Transverse colon (tissue), 4 donors: ENCODE measurements at regions not wholly inside any gene's neighbourhood (a gene's known extent, or its start where the extent isn't known, plus 50 kb on each side); places are given as distances from the start of the nearest gene placed in this dataset.

ENCODE experiments used
- DNase-seq: peaks from one replicate; pipeline ENCODE4 v3.0.0-alpha.2; 2019
- H3K27ac ChIP-seq, 4 donors: fragments of 200-600 bp; sonication (generic); 2 replicates each; pipeline ENCODE4 v1.5.1; 2016 to 2018; ENCODE audit warnings: inconsistent platforms in 4 of 4
- H3K27me3 ChIP-seq: fragments of 200-600 bp; sonication (generic); 2 replicates; pipeline ENCODE4 v1.5.1; 2017; ENCODE audit warnings: inconsistent platforms
- H3K36me3 ChIP-seq, 4 donors: fragments of 200-600 bp; sonication (generic); 2 replicates each; pipeline ENCODE4 v1.5.1; 2017 to 2019; ENCODE audit warnings: inconsistent platforms in 4 of 4
- H3K4me1 ChIP-seq, 4 donors: fragments of 200-600 bp; sonication (generic); 2 replicates each; pipeline ENCODE4 v1.5.1; 2017 to 2020; ENCODE audit warnings: inconsistent platforms in 4 of 4
- H3K4me3 ChIP-seq, 4 donors: fragments of 200-600 bp; sonication (generic); 1 replicate in 1 of 4; 2 replicates in 3 of 4; pipeline versions ENCODE4 v1.5.1 to v1.6.1; 2017 to 2019; ENCODE audit warnings: inconsistent platforms in 4 of 4
- H3K9me3 ChIP-seq, 2 donors: fragments of 200-600 bp; sonication (generic); 2 replicates each; pipeline ENCODE4 v1.5.1; 2017 to 2019; ENCODE audit warnings: inconsistent platforms in 2 of 2
- EP300 ChIP-seq: sonication (generic); formaldehyde crosslinking; IDR thresholded peaks from one replicate; pipeline ENCODE4 v1.6.1; 2017; ENCODE audit warnings: antibody characterized with exemption, low read depth
- POLR2A ChIP-seq: fragments of 450-650 bp; IDR thresholded peaks from one replicate; pipeline ENCODE4 v1.6.1; 2016; ENCODE audit warnings: antibody characterized with exemption, mild to moderate bottlenecking, moderate library complexity
- POLR2AphosphoS5 ChIP-seq, 3 donors: sonication (generic); formaldehyde crosslinking; IDR thresholded peaks; one replicate each; pipeline ENCODE4 v1.6.1; 2016; ENCODE audit warnings: antibody characterized with exemption in 3 of 3
- WGBS, 2 donors: methylation state at CpG; one replicate each; pipeline ENCODE4 v1.1.5; 2018; ENCODE audit warnings: low coverage in 1 of 2; 5-methylcytosine and 5-hydroxymethylcytosine counted together
- in situ Hi-C, 4 donors: fragments of 200-750 bp; cut with MboI; loops; one replicate each; pipeline versions ENCODE4 v1.15.0 to v1.15.1; 2017; ENCODE audit warnings: low sequenced_read_pairs in 3 of 4, low pct_ligation_motif_present in 1 of 4, low pct_unique_long_range_greater_than_20kb in 1 of 4
- intact Hi-C: fragments of 100-400 bp; cut with DNase I; formaldehyde crosslinking; loops from one replicate; pipeline ENCODE4 v1.15.1; 2023; ENCODE audit warnings: low total_unique reads
- TF ChIP-seq, protein P1 (sequence below), 5 experiments: fragments of 200-600 bp in 3 of 5; fragments of 450-650 bp in 2 of 5; sonication (generic) in 3 of 5; IDR thresholded peaks; 1 replicate in 2 of 5; 2 replicates in 3 of 5; pipeline ENCODE4 v1.5.1; 2016 to 2017; ENCODE audit warnings: antibody characterized with exemption in 5 of 5, inconsistent platforms in 3 of 5, mild to moderate bottlenecking in 2 of 5, moderate library complexity in 1 of 5

- Histone ChIP-seq H3K27ac (no peak overlapping the region), H3K9me3 (no peaks in the 10 kb centered on the region), H3K4me3 (no peak overlapping the region), H3K4me1 (no peaks in the 10 kb centered on the region), H3K27me3 (no peaks in the 10 kb centered on the region), H3K36me3 (no peaks in the 10 kb centered on the region)
- intact Hi-C loops, result no loop called here
- DNase-seq, result no peak
- WGBS, 2 donors, result 72 to 88% methylated on average over 2 of the region's 2 CpGs
- in situ Hi-C loops, result no loop called here
- no peak for TF ChIP-seq POLR2A
- no peak for TF ChIP-seq EP300
- TF ChIP-seq, protein P1, sequence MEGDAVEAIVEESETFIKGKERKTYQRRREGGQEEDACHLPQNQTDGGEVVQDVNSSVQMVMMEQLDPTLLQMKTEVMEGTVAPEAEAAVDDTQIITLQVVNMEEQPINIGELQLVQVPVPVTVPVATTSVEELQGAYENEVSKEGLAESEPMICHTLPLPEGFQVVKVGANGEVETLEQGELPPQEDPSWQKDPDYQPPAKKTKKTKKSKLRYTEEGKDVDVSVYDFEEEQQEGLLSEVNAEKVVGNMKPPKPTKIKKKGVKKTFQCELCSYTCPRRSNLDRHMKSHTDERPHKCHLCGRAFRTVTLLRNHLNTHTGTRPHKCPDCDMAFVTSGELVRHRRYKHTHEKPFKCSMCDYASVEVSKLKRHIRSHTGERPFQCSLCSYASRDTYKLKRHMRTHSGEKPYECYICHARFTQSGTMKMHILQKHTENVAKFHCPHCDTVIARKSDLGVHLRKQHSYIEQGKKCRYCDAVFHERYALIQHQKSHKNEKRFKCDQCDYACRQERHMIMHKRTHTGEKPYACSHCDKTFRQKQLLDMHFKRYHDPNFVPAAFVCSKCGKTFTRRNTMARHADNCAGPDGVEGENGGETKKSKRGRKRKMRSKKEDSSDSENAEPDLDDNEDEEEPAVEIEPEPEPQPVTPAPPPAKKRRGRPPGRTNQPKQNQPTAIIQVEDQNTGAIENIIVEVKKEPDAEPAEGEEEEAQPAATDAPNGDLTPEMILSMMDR (IDR thresholded peaks at IDR 0.05), result no peak
Observed at GRCh38 chr1:73813236-73813635, 384.7 kb downstream of the LRRIQ3 start.

DNA sequence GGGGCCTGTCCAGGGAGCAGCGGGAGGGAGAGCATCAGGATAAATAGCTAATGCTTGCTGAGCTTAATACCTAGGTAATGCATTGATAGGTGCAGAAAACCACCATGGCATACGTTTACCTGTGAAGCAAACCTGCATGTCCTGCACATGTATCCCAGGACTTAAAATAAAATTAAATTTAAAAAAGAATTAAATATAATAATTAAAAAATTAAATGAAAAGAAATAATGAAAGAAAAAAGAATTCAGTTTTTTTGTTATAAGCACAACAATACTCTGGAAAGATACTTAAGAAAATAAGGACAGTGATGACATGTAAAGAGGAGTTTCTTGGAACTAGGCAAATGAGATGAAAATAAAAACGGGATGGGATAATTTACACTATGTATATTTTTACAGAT, 386.2 kb downstream of the LRRIQ3 start:
- in situ Hi-C loops, result no loop called here
- WGBS, 2 donors, result 57 to 75% methylated on average over 1 to 3 of the region's 3 CpGs
- no peaks in the 10 kb centered on the region for H3K9me3 ChIP-seq
- no peaks in the 10 kb centered on the region for H3K4me1 ChIP-seq
- H3K4me3 ChIP-seq, result no peak overlapping the region
- no peaks in the 10 kb centered on the region for H3K27me3 ChIP-seq
- TF ChIP-seq POLR2AphosphoS5 (IDR thresholded peaks at IDR 0.05) (no peak), POLR2A (no peak), EP300 (no peak)
- TF ChIP-seq, protein P1 (IDR thresholded peaks at IDR 0.05), result no peak
- H3K27ac ChIP-seq, result no peak overlapping the region
- DNase-seq, result no peak
- intact Hi-C loops, result no loop called here
- no peaks in the 10 kb centered on the region for H3K36me3 ChIP-seq

GRCh38 chr1:73804935-73805334, 393.0 kb downstream of the LRRIQ3 start:
- TF ChIP-seq EP300 (no peak), POLR2A (no peak), POLR2AphosphoS5 (IDR thresholded peaks at IDR 0.05) (no peak)
- TF ChIP-seq, protein P1 (IDR thresholded peaks at IDR 0.05), result no peak
- no peak overlapping the region for H3K27ac ChIP-seq
- WGBS, 2 donors, result 83% methylated on average over 3 of the region's 3 CpGs
- in situ Hi-C loops (no loop called here), intact Hi-C loops (no loop called here)
- no peaks in the 10 kb centered on the region for H3K9me3 ChIP-seq
- no peaks in the 10 kb centered on the region for H3K36me3 ChIP-seq
- no peaks in the 10 kb centered on the region for H3K27me3 ChIP-seq
- no peak overlapping the region for H3K4me3 ChIP-seq
- H3K4me1 ChIP-seq, result peaks cover 0 to 17% (median 11%) of the 10 kb centered on the region in 4 donors
- DNase-seq, result no peak

- Histone ChIP-seq H3K4me1 (peaks cover 0 to 17% (median 11%) of the 10 kb centered on the region in 4 donors), H3K9me3 (no peaks in the 10 kb centered on the region), H3K36me3 (no peaks in the 10 kb centered on the region), H3K27ac (peak overlapping the region in 1 of 4 donors; percentile 54), H3K4me3 (no peak overlapping the region), H3K27me3 (no peaks in the 10 kb centered on the region)
- TF ChIP-seq POLR2A (no peak), POLR2AphosphoS5 (IDR thresholded peaks at IDR 0.05) (peak in 2 of 3 donors; percentile 29 to 60), EP300 (peak; percentile 3)
- TF ChIP-seq, protein P1 (IDR thresholded peaks at IDR 0.05), result no peak
- intact Hi-C loops, result no loop called here
- DNase-seq, result no peak
- 62 to 71% methylated on average over 4 of the region's 4 CpGs for WGBS, 2 donors
- in situ Hi-C loops, result no loop called here
Observed at GRCh38 chr1:73803380-73803779, 394.6 kb downstream of the LRRIQ3 start.
